Muscle of back (tissue), 3 donors: ENCODE measurements at regions not wholly inside any gene's neighbourhood (a gene's known extent, or its start where the extent isn't known, plus 50 kb on each side); places are given as distances from the start of the nearest gene placed in this dataset.

Experiments used
- DNase-seq, 3 donors: peaks; one replicate each; pipeline versions ENCODE4 v3.0.0 to v3.0.0-alpha.2; 2013

DNA sequence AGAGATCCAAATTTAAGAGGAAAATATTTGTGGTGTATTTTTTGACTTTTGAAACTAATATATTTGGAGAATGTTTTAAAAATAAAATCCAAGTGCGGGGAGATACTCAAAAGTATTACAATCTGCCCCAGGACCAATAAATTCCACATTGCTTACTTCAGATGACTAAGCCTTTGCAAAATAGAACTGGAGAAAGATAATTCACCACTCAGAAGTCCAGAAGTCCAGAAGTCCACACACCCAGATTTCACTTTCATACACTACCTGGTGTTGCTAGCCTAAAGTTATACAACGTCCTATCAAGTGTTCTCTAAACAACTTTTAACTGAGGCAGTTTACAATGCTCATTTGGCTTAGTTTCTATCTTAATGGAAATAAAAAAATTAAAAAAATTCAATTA is 487.0 kb upstream of the SEMA3D start:
- no peak for DNase-seq

DNA sequence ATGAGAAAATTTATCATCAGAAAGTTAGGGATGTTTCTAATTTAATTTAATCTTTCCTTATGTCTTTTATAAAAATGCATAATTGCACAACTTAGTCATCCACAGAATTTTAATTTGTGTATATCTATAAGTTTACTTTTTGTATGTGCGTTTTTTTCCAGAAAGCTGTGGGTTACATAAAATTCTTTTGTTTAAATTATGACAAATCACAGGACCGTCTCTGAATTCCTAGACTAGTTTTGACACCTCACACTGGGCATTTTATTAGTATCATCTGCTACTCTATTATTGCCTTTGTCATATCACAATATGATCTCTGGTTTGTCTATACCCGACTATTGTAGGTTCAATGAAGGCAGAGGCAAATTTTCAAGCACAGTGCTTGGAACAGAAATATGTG is 482.4 kb upstream of the SEMA3D start:
- DNase-seq, result no peak

DNA sequence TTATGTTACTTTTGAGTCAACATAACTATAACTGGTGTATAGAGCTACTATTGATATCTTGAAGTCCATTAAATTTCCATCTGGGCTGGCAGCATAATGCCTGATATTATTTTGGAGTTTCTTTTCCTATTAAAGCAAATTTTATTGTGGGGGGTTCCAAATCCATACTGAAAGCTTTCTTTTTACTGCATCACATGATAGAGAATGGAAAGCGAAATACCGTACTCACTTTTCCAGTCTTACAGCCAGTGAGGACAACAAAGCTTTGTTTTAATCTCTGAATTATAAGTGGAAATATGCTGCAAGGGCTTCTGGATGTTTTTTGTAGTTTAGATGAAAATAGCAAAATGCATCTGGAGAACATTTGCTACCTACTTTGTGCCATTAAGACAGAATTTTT is 477.5 kb upstream of the SEMA3D start:
- no peak for DNase-seq

DNA sequence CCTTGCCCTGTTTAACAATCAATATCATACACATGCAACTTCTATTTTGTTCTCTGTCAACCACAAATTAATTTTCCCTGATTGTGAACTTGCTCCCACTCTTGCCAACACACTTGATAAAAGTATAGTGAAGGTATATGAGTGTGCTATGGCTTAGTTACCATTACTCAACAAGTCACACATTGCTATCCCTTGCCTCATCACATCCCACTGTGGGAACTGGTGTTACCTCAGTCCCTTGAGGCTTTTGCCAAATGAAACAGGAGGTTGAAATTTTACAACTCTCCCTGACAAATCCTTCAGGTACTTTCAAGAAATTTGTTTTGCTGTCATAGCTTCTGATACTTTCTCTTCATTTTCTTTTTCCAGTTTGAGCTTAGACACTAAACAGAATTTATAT is 472.5 kb upstream of the SEMA3D start:
- no peak for DNase-seq

DNA sequence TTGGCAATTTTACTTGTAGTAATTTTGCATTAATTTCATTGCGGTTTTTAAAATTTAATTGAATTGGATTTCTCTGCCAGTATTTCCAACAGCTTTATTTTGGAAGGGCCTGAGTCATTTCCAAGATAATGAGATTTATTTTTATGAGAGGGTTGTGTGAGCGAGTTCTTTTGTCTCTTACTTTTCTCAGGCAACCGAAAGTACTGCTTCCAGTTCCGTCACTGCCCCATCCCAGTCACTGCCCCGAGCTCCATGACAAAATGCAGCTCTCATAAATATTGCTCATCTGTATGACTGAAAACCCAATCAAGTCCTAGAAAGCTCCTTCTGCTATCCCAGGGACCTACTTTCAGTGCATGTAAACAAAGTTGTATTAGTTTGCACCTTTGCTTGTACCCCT is 468.4 kb upstream of the SEMA3D start:
- no peak for DNase-seq

DNA sequence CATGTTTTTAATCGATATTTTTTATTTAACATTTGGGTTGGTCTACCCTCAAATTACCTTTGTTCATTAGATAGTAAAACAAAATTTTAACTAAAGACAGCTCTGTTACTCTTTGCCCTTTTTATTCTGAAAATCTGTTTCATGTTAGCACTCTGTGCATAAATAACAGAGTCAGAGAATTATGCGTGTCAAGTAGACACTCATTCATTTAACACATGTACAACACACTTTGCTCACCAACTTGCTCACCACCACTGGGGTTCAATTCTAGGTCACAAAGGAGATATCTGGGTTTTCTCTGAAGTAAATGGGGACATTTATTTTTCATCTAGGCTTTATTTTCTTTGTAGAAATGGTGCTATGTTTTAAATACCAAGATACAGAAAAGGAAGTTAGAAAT is 457.4 kb upstream of the SEMA3D start:
- DNase-seq, result no peak

DNA sequence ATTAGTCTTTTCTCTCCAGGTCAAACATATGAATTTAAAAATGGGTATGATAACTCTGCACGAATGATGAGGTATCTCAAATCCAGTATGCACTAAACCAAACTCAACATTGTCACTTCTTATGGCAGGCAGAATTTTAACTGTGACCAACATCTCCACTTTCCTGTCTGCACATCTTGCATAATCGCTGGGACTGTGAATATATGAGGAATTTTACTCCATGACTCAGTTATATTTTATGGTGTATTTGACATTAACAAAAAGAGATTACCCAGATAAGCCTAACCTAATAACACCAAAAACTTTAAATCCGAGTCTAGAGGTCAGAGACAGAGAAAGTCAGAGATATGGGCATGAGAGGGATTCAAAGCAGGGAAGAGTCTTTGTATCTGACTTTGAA is 454.5 kb upstream of the SEMA3D start:
- no peak for DNase-seq

DNA sequence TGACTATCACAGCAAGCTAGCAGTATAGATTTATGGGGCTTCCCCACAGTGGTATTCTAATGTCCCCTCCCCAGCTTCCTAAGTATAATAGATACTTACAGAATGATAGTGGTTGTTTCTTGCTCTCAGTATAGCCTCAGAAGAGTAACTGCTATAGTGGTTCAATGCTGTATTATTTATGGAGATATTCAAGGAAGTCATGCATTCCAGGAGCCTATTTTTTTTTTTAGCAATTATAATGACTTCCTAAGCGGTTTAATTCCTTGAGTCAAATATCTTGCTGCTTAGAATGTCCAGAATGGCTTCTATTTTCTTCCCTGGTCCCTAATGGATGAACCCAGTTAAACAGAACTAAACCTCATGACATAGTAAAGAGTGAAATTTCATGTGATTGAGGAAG is 451.5 kb upstream of the SEMA3D start:
- no peak for DNase-seq

DNA sequence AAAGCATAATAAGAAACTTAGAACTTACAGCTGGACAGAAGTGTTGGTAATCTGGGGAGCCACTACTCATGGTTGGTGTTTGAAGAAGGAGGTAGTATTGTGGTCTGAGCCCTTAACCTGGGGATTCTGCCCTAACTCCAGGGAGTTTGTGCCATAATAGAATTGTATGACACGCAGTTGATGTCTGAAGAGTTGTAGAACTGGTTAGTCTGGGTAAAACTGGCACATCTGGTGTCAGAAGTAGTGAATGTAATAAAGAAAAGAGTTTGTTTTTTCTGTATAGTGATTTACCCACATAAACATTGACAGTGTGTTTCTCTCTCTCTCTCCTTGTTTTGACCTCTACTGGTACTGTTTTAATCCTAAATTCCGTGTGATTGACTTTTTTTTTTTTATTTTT is 448.1 kb upstream of the SEMA3D start:
- no peak for DNase-seq

DNA sequence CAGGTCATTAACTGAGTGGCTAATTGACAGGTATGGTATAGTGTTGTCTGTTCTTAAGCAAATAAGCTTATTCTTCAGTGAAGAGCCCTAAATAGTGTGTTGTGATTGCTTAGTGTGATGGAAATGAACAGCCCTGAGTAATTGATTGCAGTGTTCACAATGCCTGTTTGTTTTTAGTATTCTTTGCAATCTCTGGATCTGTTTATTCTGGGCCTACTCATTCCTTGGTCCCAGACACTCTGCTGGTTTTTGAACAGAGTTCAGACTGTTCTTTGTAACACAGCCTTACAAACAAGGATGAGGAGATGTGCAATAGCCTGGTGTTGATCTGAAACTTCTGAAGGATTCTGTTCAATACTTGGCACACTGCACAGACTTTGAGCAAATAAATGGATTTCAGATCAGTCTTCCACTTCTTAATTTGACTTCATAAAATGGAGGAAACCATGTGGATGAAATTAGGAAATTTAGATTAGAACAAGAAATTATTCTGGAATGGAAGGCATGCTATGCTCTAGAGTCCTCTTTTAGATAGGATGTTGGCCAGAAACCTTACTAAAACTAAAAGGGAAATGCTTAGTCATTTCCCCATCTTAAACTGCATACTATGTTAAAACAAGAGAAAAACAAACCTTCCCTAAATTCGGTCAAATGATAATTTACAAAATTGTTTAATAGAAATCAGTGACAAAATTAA is 444.2 kb upstream of the SEMA3D start:
- DNase-seq, result no peak

DNA sequence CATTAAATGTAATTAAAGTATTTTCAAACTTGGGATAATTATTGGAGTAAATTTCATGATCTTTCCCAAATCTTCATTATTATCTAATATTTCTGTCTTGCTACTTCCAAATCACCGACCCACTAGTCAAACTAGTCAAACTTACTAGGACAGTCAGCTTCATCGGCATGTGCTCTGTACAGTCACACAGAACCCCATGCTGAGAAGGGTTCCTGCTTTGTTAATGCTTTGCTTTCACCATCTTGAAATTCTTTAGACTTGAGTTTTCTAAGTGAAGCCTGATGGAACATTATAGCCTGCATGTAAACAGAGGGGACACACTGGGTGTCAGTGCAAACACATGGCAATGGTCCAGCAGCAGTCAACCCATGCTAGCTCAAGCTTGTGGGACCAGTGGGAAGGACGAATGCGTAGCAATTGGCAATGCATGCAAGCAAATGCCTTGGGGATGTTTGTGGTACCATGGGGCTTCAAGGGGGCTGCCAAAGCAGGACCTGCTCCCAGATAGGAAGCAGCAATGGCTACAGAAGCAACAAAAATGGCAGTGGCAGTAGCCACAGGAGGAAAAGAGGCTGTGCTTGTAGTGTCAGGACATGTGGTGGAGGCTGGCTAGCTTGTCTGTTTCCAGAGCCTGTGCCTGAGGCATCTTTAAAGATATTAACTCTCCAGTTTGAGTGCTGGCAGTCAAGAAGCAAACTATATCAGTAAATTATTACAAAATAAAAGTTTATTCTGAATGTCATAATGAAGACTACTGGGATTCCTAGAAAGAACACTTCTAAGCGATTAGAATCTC is 441.1 kb upstream of the SEMA3D start:
- no peak for DNase-seq

DNA sequence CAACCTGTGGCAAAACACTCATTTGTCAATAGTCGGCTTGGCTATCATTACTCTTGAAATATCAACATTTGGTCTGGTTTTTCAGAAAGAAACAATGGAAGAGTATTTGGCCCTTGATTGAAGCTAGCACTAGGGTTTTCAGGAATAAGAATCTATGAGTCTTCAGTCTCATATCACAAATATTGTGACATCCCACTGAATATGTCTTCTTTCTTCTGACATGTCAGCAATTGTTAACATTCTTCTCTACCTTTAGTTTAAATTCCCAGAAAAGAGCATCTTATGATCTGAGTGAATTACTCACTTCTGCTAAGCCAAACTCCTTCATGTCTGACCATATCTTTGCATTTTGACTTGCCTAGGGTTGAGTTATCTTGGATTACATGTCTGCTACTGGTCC is 435.2 kb upstream of the SEMA3D start:
- DNase-seq, result no peak

DNA sequence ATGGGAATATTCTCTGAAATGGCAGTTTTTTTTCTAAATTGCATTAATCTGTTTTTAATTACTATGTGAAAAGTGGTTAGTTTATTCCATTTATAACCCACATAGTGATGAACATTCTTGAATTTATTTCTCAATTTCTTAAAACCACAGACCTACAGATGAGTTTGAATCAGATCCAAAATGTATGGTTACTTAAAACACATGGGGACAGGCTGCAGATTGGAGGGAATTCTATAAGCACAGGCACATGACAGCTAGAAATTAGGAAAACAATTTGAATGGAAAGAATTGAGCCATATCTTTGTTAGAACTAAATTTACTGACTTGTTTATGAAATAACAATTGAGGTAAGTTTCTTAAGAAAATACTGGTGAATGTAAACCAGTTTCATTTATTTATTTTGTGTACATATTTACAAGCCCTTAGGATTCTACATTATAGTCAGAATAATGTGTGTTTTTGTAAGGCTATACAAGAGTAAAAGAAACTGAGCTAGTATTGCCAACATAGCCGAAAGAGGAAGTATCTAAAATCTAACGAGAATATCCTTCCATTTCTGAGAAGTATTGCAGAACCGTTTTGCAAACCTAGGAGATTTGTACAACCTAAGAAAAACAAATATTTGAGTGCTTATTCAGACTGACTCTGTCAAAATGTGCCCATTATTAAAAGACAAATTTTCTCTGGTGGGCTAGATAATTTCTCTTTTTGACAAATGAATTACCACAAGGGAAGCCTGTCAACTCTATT is 434.3 kb upstream of the SEMA3D start:
- DNase-seq, result peak in 1 of 3 donors; percentile 38

DNA sequence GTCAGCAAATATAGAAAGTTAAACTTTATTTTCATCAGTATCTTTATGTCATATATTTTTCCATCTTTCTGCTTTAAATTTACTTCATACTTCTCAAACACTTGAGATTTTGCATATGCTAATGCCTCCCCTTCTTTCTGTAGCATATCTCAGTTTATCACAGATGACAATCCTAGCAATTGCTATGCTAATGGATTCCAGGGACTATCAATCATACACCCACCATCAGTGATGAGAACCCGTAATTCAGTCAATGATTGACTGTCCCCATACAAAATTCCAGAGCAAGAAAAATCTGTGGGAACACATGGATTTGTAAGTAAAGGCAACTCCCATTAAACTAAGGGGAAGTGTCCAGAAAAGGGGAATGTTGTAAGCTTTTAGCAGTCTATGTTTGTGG is 432.4 kb upstream of the SEMA3D start:
- no peak for DNase-seq

DNA sequence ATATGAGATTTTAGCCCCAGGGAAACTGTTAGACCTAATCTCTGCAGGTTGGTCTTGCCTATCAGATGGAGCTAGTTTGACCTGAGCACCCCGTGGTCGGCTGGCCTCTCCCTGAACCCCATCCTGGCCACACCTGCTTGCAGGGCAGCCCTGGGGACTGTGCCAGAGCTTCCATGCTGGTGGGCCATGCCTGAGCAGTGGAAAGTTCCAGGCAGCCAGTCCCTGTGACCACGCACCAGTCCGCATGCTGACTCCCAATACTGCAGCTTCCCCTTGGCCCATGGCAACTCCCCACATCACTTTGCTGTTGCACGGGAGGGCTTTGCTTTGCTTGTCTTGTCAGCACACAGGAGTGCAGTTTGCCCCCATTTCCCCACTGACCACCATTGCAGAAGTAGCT is 427.8 kb upstream of the SEMA3D start:
- DNase-seq, result no peak

DNA sequence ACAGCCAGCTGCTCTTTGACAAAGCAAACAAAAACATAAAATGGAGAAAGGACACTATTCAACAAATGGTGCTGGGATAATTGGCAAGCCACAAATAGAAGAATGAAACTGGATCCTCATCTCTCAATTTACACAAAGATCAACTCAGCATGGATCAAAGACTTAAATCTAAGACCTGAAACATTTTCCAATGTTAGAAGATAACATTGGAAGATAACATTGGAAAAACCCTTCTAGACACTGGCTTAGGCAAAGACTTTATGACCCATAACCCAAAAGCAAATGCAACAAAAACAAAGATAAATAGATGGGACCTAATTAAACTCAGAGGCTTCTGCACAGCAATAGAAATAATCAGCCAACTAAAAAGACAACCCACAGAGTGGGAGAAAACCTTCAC is 425.7 kb upstream of the SEMA3D start:
- DNase-seq, result no peak

DNA sequence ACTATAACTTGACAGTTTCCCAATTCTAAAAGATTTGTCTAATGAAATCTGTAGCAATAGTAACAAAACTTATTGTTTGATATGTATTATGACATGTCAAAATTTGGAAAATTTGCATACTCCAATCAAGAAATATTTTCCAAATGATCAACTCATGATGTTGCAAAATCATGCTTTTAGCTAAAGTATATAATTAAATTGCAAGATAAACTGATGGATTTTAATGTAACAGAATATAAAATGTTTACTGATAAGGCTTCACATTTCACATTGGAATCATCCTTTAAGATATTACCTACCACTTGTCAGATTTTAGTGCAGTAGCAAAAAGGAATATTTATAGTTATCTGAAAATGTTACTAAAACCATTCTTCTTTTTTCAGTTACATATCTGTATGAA is 421.9 kb upstream of the SEMA3D start:
- no peak for DNase-seq

DNA sequence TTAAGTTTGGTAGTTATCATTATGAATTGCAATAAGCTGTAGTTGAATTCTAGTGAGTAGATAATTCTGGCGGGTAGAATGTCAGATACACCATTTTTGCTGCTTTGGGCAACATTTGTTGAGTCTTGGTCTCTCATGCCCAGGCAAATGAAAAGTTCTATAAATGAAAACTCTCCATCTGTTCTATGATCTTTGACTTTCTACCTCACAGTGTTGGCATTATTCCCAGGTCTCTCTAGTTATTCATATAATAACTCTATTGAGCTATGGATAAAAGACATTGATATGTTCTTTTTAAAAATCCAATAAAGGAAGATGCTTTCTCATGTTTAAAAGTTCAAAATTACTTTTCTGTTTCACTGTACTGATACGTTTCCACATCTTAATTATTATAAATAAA is 415.3 kb upstream of the SEMA3D start:
- DNase-seq, result no peak

DNA sequence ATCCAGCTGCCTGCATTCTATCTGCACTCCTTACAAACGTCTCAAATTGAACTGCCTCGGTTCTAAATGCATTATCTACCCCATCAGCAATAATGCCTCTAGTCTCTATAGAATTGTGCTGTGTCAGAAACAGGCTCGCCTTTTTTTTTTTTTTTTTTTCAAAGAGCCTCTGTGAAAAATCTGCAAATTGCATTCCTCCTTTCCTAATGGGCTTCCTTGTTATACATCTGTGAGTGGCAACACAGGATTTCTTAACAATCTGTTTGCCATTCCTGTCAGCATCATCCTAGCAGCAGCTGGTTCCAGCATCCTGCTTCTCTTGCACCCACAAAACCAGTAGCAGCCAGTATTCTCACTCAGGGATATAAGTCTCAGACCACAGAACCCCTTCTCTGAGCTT is 413.5 kb upstream of the SEMA3D start:
- no peak for DNase-seq

DNA sequence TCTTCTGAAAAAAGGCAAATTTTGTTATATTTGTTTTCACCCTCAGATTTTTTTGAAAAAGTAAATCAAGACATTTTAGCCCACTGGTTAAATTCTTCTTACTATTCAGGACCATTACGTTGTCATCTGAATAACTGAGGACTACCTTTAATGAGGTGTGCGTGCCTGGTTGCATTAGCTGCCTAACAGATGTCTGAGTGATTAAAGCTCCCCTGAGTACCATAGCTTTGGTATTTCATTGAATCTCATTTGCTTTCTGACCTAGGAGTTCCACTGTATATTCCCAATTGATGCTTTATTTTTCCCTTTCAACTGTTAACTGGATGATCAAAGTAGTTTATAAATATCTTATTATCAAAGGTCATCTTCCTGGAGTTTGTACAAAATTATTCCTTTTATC is 410.0 kb upstream of the SEMA3D start:
- no peak for DNase-seq

DNA sequence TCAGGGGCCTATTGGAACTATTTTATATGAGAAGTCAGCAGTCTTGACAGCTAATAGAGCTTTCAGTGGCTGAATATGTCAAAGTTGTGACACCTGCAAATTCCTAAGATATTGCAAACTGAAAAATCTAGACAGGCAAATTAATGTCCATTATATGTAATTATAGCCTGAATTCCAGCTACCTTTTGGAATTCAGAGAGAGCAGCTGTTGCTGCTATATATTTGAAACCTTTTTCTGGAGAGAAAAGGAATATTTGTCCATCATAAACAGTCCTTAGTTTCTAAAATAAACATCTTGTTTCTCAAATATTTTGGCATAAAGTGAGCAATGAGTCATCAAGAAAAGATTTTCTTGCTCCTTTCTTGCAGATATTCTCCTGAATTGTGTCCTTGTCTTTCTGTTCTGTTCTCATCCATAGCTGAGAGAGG is 408.9 kb upstream of the SEMA3D start:
- DNase-seq, result peak; percentile 17 to 57 (median 51)

DNA sequence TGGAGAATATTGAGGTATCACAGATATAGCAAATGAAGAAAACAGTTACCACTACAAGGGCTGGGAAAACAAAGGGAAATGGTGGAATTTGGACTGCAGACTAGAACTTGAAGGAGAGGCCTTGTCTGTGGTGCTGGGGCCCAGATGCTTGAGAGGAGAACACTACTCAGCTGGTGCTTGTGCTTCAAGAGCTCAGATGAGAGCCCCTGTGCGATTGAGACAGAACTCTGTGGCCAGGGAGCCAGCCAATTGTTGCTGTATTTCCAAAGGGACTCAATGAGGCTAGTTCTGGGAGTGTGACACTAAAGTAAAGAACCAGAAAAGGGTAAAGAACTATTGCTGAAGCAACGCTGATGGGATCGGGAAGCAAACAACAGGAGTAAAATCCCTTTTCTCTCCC is 406.5 kb upstream of the SEMA3D start:
- DNase-seq, result no peak

DNA sequence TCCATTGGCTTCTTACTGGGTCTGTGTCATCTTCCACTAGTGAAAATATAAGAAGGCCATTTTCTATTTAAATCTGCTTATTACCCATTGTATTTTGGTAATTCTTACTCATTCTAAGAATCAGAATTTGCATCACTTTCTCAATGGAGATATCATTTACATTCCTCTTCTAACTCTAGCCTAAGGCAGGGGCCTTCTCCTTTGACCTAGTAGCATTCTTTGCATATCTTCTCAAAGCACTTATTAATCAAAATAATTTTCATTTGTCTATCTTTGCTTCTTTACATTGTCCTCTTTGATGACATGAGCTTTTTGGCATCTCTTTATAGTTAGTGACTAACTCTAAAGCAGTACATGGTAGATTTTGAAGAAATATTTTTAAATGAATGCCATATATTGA is 400.9 kb upstream of the SEMA3D start:
- no peak for DNase-seq
